GM21825 (cell line): ENCODE measurements at regions not wholly inside any gene's neighbourhood (a gene's known extent, or its start where the extent isn't known, plus 50 kb on each side); places are given as distances from the start of the nearest gene placed in this dataset.

Source experiments
- ATAC-seq: cut with Tn5 transposase; IDR thresholded peaks from one replicate; pipeline ENCODE4 v1.9.1; 2021; ENCODE audit warnings: mild to moderate bottlenecking, moderate library complexity; ENCODE audit not compliant: unreplicated experiment

- ATAC-seq: peak; percentile 75
These were observed 558.2 kb upstream of the DIPK2B start for GRCh38 chrX:45758738-45759397.

DNA sequence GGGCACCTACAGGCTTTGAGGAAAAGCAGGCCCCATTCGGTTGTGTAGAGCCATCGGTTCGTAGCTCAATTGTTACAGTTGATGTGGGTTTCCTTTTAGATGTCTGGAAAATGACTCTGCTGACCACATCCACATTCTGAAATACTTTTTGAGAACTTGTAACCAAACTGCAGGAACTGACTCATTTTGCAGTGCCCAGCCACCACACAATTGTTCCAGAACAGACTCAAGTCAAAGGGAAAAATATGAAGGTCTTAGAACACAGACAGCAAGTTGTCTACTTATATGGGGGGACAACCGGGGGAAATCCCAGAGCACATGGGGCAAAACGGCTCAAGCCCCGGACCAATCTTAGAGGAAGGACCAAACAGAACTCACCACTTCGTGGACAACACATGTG is 557.6 kb upstream of the DIPK2B start:
- ATAC-seq: peak; percentile 35

DNA sequence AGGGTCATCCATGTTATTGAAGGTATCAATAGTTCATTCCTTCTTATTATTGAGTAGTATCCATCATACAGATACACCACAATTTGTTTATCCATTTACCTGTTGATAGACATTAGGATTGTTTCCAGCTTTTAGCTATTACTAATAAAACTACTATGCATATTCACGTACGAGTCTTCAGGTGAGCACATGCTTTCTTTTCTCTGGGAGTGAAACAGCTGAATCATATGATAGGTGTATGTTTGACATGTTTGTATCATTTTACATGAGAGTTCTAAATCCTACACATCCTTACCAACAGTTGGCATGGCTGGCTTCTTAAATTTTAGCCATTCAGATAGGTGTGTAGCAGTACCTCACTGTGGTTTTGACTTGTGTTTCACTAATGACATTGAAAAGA is 556.6 kb upstream of the DIPK2B start:
- no peak for ATAC-seq

DNA sequence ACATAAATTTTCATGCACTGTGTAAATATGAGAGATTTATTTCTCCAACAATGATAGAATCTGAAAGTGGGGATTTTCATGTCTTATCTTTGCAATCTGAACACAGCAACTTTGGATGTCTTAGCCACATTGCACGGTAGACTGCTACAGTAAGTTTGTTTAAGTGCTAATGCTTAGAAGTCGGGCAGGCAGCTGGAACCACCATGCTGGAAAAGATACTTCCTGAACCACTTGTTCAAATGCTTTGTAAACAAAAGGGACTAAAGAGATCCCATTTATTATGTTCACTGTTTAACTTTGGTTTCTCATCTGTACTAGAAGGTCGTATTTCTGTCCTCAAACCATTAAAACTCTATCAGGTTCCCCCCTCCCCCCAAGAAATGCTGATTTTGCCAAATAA is 555.9 kb upstream of the DIPK2B start:
- ATAC-seq: no peak

DNA sequence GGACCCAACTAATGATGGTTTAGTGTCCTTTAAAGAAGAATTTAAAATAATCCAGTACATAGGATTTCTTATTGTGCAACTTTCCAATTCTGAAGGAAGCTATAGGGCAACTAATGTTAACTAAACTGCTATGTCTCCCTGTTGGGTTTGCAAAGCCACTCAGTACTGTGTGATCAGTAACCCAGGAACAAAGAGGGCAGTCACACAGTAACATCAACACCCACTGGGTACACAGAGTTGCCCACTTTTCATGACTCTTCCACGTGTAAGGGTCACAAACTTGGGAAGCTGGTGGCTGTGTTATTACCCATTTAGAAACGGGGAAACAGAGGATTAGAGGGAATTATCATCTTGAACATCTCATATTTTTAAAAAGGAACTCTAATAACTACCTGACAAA is 555.0 kb upstream of the DIPK2B start:
- no peak for ATAC-seq

GRCh38 chrX:45751156-45751555 is 550.5 kb upstream of the DIPK2B start:
- ATAC-seq: no peak

GRCh38 chrX:45750639-45751038 is 550.0 kb upstream of the DIPK2B start:
- no peak for ATAC-seq

DNA sequence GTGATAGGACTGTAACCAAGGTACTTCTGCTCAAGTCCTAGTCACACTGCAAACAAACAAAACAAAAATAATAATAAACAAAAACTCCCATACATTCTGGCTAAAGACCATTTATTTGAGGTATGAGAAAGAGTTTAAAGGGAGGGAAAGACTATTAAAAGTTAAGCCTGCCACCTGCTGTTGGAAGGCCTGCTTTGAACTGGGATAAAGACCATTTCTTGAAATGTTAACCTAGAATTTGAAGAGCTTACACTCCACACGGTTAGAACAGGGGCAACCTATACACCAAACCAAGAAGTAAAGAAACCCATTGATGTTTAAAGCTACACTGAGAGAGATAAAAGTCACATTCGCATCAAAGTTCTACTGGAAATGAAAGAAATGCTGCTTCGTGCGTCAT is 548.7 kb upstream of the DIPK2B start:
- ATAC-seq: no peak

- no peak for ATAC-seq
These were observed 547.7 kb upstream of the DIPK2B start for GRCh38 chrX:45748369-45748774.

- ATAC-seq: no peak
These were observed 547.2 kb upstream of the DIPK2B start for GRCh38 chrX:45747905-45748304.

DNA sequence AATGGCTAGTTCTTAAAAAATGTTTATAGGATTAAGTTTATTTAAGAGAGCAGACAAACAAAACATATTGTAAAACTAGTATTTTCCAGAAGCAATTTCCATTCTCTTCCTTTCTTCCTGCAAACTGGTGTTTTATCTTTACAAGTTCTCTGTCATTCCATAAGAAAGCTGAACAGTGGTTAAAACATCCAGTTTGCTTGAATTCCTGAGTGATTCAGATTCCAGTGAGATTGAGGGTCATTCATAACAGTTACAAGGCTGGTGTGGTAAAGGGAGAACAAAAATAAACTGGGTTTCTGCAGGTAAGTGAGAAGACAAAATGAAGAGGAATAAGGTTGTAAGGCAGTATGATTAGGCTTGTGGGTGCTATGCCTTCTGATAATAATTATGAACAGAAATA is 544.8 kb upstream of the DIPK2B start:
- no peak for ATAC-seq

GRCh38 chrX:45743906-45744625 is 543.4 kb upstream of the DIPK2B start:
- ATAC-seq: no peak

DNA sequence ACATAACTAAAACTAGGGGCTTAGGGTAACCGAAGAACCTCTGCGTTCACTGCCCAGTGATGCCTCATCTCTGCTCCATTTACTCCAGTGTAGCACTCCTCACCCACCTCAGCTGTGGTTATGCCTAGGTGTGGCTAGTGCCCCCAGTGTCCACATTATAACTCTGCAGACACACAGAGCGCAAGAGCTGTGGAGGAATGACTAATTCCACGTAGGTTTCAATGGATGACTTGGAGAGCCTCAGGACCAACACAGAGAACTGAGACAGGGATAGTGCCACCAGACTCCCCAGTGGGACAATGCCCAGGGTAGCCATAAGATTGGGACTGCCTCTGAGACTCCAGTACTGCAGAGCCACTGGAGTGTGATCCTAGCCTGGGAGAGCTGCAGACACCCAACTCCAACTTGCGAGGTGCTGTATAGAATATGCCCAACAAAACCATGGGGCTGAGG is 542.4 kb upstream of the DIPK2B start:
- ATAC-seq: no peak

GRCh38 chrX:45740291-45740690 is 539.6 kb upstream of the DIPK2B start:
- ATAC-seq: no peak

DNA sequence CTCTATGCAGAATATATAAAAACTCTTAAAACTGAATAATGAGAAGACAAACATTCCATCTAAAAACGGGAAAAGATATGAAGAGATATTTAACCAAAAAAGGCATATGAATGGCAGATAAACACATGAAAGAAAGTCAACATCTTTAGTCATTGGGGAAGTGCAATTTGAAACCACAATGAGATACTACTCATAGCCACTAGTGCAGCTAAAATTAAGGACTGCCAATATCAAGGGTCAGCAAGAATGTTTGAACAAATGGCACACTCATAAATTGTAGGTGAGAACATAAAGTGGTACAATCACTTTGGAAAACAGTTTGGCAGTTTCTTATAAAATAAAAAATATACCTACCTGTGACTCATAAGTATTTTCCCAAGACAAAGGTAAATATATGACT is 534.9 kb upstream of the DIPK2B start:
- ATAC-seq: no peak

DNA sequence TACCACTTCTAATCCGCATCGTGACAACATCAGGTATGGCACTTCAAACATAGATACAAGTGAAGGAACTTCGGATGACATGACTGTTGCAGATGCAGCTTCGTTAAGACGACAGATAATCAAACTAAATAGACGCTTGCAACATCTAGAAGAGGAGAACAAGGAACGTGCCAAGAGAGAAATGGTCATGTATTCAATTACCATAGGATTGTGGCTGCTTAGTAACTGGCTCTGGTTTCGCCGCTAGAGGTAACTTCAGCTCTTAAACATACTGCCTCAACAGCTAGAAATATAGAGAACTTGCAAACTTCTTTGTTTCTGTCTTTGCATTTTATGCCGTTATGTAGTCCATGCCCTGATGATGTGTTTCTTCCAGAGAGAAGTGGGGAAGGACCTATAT is 530.8 kb upstream of the DIPK2B start:
- no peak for ATAC-seq

- ATAC-seq: no peak
These were observed 527.1 kb upstream of the DIPK2B start for GRCh38 chrX:45727761-45728160.

DNA sequence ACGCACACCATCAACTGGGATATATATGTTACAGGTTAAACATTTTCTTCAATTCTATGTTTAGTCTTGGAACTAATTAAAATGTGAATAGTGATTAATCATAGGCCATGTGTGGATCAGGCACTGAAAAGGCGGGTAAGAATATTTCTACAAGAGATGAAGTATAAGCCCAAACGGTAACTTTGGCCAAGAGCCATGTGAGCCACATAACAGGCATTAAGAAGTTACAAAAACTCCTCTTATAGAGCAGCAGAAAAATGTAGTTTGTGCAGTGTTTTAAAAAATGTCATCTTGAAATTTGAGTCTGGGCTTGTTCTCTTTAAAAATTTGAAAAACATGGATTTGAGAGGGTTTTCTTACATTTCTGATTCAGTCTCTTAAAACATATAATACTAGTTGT is 521.8 kb upstream of the DIPK2B start:
- no peak for ATAC-seq

- ATAC-seq: no peak
These were observed 519.2 kb upstream of the DIPK2B start for GRCh38 chrX:45719751-45720501.

DNA sequence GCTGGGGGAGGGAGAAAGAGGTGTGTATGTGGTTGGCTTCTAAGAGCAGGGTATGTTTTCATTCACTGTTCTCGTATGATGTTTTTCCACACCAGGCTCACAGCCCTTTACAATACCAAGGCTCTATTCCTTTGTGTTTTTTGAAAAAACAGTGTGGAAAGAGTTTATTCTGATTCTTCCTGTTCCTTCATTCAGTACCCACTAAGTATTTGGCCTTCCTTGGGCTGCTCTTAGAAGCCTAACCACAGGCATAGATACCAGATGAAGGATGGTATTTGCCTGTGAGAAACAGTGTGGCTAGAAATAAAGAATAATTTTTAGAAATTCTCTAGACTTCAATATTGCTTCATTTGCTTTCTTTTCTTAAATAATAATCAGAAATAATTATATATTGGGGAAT is 518.0 kb upstream of the DIPK2B start:
- no peak for ATAC-seq

GRCh38 chrX:45716750-45717149 is 516.1 kb upstream of the DIPK2B start:
- ATAC-seq: no peak

- no peak for ATAC-seq
These were observed 515.1 kb upstream of the DIPK2B start for GRCh38 chrX:45715748-45716147.
